ENCODE measurements at regions not wholly inside any gene's neighbourhood (a gene's known extent, or its start where the extent isn't known, plus 50 kb on each side); places are given as distances from the start of the nearest gene placed in this dataset.
"Not testable (repeated sequence)": the region's sequence is repeated elsewhere in the genome, so short reads cannot be mapped to it uniquely, and the experiment has no call there.

GRCh38 chr3:13149330-13150108, 76.3 kb upstream of the IQSEC1 start:
- DNase-seq = no peak

DNA sequence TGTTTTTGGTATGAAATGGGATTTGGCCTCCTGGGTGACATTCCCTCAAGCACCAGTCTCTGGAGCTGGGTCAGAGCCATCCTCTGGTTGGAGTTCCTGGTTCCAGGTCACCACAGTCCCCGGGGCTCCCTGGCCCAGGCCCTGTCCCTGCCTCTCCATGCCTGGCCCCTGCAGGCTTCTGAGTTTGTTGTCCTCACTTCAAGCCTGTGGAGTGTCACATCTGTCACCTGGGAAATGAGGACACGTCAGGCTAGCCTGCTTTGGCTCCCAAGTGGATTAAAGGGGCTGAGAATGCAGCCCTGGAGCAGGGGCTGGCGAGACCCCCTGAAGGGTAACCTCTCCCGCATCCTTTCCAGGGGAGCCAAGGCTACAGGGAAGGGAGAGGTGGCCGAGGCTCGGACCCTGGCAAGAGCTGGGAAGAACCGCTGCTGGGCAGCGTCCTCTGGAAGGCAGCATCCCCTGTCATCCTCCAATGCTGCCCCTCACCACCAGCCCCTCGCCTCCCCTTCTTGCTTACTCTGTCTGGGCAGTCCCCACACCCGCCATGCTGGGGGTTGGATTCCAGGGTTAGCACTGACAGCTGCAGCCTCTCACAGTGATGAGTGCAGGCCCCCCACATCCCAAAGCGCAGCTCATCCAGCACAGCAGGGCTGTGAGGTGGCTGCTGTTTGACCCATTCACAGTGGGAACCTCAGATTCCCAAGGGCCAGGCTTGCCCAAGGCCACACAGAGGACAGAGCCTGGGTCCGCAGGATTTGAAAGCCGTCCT, 75.5 kb upstream of the IQSEC1 start:
- no peak for DNase-seq

GRCh38 chr3:13148126-13148525, 74.9 kb upstream of the IQSEC1 start:
- DNase-seq = no peak

GRCh38 chr3:13147344-13147743, 74.1 kb upstream of the IQSEC1 start:
- DNase-seq = no peak

DNA sequence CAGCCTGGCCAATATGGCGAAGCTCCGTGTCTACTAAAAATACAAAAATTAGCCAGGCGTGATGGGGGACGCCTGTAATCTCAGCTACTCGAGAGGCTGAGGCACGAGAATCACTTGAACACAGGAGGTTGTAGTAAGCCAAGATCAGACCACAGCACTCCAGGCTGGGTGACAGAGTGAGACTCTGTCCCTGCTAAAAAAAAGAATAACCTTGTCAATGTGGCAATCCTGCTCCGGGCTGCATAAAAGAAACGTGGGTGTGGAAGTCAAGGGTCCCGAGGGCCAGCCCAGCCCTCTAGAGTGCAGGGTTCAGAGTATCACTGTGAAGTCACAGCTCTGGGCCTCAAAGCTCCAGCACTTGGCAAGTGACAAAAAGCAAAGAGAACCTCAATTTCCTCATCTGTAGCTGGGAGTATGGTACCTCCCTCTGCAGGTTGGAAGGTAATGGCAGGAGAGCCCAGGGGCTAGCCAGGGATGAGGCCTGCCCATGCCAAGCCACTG, 73.5 kb upstream of the IQSEC1 start:
- DNase-seq = no peak

- no peak for DNase-seq
Measured at GRCh38 chr3:13145826-13146642, 72.8 kb upstream of the IQSEC1 start.

DNA sequence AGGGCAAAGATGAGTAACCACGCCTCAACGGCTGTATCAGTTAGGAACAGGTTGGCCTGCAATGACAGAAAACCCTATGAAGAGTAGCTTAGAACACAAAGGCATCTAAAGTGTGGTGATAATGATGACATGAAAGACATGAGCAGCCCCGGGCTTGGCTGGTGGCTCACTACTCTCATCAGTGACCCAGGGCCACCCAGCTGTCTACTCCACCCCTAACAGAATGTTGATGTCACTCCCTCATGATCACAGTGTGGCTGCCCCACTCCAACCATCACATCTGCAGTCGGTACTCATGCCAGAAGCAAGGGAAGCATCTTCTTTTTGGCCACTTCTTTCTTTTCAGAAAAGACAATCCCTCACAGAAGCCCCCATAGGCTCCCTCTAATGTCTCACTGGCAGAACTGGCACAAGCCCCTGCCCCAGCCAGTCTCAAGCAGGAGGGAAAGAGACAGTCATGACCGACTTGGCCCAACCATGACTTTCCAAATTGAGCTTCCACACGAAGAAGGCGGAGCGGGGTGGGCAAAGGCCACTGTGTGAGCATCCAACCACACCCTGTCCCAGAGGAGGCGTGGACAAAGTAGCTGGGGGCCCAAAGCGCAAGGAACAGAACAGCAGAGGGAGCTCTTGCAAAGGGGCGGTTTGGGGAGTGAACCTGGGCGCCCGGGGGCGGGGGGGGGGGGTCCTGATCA, 72.0 kb upstream of the IQSEC1 start:
- no peak for DNase-seq

GRCh38 chr3:13144163-13145023, 71.2 kb upstream of the IQSEC1 start:
- DNase-seq = no peak

GRCh38 chr3:13143381-13144004, 70.3 kb upstream of the IQSEC1 start:
- DNase-seq = no peak

GRCh38 chr3:13142552-13143380, 69.5 kb upstream of the IQSEC1 start:
- DNase-seq = no peak

- peak; percentile 87 for DNase-seq
Measured at GRCh38 chr3:13141991-13142412, 68.8 kb upstream of the IQSEC1 start.

GRCh38 chr3:13141183-13141582, 68.0 kb upstream of the IQSEC1 start:
- no peak for DNase-seq

DNA sequence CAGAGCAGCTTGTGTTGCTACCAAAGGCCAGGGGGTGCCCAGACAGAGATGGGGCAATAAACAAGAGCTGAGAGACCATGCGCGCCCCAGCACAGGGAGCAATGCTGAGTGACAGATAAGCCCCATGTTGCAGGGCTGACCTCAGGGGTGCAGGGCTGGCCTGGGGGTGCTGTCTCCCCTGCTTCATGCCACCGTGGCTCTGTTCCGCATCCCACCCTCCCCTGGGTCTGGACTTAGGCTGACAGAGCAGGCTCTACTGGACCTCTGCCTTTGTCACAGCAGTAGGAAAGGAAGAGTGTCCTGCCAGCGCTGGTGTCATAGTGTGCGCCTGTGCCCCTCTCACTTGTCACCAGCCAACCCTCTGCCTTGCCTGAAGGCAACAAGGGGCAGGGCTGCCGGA, 67.4 kb upstream of the IQSEC1 start:
- DNase-seq = no peak

DNA sequence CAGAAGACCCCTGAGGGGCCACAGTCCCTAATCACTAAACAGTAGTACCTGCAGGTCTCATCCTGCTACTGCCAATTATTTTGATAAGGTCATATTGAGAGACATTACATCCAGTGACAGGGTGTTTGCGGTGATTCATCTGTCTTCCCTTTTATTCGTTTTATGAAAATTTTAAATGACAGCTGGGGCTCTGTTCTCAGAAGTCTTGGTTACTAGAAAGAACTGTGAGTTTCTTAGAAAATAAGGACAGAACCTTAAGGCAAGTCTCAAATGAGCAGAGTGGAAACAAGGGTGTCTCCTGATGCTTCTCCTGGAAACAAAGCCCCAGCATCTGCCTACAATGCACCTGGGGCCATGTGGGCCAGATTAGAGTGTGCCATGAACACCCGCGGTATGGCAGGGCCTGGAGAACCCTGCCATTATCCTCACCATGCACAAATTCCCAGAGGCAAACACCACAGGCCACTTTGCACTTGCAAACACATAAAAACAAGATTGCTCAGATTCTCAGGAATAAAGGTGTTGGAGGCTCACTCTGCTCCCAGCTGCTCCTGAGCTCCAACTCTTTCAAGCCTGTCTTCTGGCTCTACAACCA, 66.3 kb upstream of the IQSEC1 start:
- DNase-seq = no peak

GRCh38 chr3:13138833-13139145, 65.6 kb upstream of the IQSEC1 start:
- no peak for DNase-seq

GRCh38 chr3:13137941-13138832, 65.0 kb upstream of the IQSEC1 start:
- no peak for DNase-seq

DNA sequence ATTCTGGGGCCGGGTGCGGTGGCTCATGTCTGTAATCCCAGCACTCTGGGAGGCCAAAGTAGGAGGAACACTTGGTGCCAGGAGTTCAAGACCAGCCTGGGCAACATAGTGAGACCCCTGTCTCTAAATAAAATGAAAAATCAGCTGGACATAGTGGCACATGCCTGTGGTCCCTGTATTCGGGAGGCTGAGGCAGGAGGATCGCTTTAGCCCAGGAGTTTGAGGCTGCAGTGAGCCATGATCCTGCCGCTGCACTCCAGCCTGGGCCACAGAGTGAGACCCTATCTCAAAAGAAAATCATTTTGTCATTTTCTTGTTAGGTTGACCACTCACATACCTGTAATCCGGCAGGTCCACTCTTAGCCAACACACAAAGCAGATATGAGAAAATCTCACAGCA, 63.6 kb upstream of the IQSEC1 start:
- DNase-seq = not testable (repeated sequence)

GRCh38 chr3:13136426-13136825, 63.2 kb upstream of the IQSEC1 start:
- DNase-seq = no peak

DNA sequence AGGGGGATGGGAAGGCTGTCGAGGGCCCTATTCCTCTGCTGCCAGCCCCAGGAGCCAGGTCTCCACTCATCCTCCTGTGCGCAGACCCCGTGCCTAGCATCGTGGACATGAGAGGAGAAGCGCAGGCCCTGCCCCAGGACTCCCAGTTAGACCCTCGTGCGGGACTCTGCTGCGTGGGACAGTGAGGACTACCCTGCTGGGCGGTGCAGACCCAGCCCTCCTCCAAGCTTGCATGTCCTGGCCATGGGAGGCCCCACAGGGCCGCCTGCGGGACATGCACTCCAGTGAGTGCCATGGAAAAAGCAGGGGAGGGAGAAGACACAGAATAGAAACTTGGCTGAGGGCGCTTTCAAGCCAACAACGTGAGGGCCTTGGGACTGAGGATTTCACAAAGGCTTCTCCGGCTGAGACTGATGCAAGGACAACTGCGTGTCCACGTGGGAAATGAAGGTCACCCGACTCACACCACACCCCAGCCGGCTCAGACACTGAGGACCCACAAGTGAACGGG, 62.6 kb upstream of the IQSEC1 start:
- no peak for DNase-seq
